ENCODE measurements at regions not wholly inside any gene's neighbourhood (a gene's known extent, or its start where the extent isn't known, plus 50 kb on each side); places are given as distances from the start of the nearest gene placed in this dataset.
"Not testable (repeated sequence)": the region's sequence is repeated elsewhere in the genome, so short reads cannot be mapped to it uniquely, and the experiment has no call there.

GRCh38 chr1:157247764-157248049 lies 109.5 kb upstream of the ETV3 start:
- not testable (repeated sequence) for DNase-seq

DNA sequence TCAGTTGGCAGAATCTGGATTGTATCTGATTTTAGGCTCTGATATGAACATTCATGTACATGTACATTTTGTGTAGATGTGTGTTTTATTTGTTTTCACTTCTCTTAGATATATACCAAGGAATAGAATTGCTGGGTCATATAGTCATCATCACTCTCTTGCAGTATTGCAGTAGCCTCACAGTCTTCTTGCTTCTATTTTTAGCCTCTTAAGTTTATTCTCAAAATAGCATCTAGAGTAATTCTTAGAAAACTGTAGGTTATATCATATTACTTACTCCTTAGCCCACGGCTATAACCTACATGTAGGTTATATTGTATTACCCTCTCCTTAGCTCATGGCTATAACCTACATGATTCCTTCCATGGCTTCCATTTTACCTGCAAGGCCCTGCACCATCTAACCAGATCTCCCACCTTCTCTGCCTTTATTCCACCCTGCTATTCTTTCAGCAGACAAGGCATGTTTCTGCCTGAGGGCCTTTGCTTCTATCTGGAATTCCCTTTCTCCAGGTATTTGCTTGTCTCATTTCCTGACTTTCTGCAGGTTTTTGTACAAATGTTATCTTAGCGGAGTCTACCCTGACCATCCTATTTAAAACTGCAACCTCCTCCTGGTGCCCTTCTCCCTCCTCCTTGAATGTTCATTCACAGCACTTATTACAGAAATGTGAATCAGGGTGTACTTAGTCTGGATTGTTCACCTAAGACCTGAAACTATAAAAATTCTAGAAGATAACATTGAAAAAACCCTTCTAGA lies 109.0 kb upstream of the ETV3 start:
- no peak for DNase-seq

- DNase-seq: no peak
Measured at GRCh38 chr1:157245823-157246222, 107.6 kb upstream of the ETV3 start.

DNA sequence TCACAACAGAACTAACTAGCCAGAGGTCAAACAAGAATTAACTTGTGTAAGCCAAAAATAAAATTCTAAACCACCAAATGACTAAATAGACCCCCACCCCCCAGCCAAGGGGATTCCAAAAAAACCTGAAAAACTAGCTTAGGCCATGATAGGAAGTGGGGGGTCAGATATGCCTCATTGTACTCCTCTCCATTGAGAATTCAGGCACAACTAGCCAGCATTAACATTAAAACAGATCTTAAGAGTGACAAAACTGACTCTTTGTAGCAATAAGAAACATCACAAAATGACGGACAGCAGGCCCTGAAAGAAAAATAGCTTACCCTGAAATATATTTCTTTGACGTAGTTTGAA lies 103.0 kb upstream of the ETV3 start:
- DNase-seq: no peak

GRCh38 chr1:157240495-157241184 lies 102.4 kb upstream of the ETV3 start:
- no peak for DNase-seq

GRCh38 chr1:157239936-157240335 lies 101.7 kb upstream of the ETV3 start:
- DNase-seq: no peak

DNA sequence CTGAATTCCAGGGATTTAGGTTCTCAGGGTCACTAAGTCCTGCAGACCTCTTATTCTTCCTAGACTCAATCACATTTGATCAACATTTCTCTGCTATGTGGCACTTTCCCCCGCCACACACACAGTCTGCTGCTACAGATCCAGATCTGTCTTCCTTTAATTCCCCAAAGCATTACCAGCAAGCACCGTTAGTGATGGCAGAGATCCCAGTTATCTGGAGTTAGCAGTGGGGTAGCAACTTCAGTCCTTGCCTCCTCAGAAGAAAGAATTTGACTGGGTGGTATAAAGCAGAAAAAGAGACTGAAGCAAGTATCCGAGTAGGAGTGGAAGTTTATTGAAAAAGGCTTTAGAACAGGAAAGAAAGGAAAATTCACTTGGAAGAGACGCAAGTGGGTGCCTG lies 100.4 kb upstream of the ETV3 start:
- no peak for DNase-seq

DNA sequence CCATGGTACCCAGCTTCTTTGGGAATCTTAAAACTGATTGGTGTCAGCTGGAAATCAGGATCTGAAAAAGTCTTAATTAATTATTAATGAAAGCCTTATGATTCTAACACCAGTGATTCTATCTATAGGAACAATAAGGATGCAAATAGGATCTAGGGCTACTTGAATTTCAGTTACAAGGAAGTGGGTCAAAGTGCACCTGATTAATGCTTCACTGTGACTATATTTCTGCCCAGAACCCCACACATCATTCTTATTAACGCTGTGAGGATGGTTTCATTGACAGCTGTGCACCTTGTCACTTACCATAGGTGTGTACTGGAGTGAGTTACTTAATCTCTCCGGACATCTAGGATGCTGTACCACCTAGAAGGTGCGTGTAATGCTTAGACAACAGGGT lies 99.8 kb upstream of the ETV3 start:
- DNase-seq: no peak

DNA sequence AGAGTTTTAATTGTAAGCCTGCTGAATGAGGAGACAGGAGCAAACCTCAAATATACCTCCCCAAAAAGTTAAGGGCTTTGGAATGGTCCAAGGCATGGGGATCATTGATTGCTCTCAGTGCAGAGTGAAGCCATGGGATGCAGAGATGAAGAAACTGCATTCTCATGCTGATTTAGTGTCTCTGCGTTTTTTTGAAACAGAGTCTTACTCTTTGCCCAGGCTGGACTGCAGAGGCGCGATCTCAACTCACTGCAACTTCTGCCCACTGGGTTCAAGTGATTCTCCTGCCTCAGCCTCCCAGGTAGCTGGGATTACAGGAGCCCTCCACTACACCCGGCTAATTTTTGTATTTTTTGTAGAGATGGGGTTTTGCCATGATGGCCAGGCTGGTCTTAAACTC lies 99.3 kb upstream of the ETV3 start:
- DNase-seq: no peak

- DNase-seq: no peak
Measured at GRCh38 chr1:157236072-157236471, 97.9 kb upstream of the ETV3 start.

DNA sequence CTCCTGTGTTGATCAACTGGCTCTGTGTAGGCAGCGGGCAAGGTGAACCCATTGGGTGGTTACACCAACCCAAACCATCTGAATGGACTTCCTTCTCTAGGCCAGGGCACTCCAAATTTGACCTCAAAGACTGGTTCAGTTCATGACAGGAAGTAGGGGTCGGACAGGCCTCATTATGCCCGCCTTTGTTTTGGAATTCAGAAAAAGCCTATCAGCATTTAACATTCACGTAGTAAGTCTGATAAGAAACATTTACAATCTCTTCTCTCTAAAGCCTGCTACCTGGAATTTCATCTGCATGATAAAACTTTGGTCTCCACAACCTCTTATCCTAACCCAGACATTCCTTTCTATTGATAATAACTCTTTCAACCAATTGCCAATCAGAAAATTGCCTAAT lies 97.1 kb upstream of the ETV3 start:
- DNase-seq: no peak

DNA sequence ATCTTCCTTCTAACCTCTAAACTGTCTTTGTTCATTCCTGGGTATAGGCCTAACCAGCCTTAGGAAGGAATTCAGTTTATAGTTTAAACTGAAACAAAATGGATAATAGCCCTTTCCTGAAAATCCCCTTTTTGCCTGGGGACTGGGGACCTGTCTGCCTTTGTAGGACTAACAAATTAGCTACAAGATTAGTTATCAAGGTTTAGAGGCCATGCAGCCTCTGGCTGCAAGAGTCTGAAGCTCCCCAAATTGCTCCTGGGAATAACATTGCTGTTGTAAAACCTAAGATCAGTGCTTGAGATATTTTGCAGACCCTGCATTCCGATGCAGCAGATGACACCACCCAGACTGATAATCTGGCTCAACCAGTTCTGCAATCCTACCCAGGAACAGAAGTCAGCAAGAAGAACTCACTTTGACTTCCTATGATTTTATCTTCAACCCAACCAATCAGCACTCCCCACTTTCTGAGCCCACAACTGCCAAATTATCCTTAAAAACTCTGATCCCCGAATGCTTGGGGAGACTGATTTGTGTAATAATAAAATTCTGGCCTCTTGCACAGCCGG lies 96.6 kb upstream of the ETV3 start:
- no peak for DNase-seq

GRCh38 chr1:157233131-157233530 lies 94.9 kb upstream of the ETV3 start:
- no peak for DNase-seq

- no peak for DNase-seq
Measured at GRCh38 chr1:157231846-157232525, 93.8 kb upstream of the ETV3 start.

DNA sequence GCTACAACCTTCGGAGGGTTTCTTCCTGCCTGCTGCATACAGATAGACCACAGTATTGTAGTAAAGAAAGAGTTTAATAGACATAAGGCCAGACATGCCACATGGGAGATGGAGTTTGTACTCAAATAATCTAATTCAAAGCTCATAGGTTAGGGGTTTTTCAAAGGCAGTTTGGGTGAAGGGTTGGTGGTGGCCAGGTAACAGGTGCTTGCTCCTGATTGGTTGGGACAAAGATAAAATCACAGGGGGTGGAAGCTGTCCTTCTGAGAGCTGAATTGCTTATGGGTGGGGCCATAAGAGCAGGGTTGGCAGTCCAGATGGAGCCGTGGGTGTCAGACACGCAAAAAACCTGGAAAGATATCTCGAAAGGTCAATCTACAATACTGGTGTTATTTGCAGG lies 92.3 kb upstream of the ETV3 start:
- no peak for DNase-seq

DNA sequence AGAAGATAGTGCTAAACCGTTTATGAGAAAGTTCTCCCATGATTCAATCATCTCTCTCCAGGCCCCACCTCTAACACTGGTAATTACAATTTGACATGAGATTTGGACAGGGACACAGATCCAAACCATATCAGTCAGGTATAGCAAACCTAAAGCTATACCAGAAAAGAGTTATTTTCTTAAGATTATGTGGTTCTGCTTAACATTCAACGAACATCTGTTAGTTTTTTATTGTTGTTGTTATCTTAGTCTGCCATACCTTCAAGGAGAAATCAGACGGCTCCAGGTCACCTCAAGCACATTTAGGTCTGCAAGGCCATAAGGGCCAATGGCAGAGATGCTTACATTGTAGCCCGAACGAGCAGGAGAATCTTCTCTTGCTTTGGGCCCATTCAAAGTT lies 89.5 kb upstream of the ETV3 start:
- DNase-seq: no peak

DNA sequence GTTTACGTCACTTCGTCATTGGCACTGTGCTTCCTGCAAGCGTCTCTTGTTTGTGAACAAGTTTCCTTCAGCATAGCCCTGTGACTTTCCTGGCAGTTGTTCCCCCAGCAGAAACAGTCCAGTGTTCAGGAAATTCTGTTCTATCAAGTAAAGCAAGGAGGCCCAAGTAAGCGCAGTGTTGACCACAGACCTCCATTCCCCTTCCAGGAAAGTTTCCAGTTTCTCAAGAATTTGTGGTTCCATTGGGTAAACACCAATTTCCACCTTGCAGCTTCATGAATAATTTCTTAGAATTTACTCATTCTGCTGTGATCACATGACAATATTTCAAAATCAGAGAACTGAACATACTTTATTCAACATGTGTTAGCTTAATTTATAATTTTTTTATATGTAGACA lies 88.5 kb upstream of the ETV3 start:
- no peak for DNase-seq

GRCh38 chr1:157219600-157219999 lies 81.4 kb upstream of the ETV3 start:
- DNase-seq: no peak

DNA sequence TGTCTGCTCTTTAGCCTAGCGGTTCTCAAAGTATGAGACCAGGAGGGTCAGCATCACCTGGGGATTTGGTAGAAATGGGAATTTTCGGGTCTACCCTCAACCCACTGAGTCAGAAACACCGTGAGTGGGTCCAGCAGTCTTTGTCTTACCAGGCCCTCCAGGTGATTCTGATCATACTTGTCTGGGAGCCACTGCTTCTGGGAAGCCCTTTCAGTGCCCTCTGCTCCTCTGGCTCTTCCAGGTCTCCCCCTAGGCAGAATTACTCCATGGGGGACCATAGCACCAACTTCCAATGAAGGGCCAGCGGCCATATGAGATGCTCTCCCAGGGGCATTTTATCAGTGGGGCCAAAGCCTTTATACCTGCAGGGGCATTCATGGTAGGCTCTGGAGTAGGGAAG lies 81.0 kb upstream of the ETV3 start:
- DNase-seq: no peak

GRCh38 chr1:157218671-157219070 lies 80.5 kb upstream of the ETV3 start:
- DNase-seq: no peak

DNA sequence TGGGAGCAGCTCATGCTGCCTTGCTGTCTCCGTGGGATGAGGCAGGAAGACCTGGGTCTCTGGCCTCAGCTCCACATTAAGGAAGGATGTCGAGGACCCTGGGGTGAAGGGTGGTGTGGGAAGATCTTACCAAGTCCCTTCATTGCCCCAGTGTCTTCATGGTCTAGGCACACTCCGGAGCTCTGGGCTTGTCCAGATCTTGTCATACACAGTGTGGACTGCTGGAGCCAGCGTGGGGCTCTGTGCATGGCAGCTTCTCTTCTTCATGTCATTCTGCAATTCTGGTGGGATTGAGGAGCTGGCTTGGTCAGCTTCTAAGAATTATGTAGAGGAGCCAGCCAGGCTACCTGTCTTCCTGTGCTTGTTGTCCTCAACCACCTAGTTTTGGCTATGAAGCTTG lies 79.3 kb upstream of the ETV3 start:
- DNase-seq: no peak

DNA sequence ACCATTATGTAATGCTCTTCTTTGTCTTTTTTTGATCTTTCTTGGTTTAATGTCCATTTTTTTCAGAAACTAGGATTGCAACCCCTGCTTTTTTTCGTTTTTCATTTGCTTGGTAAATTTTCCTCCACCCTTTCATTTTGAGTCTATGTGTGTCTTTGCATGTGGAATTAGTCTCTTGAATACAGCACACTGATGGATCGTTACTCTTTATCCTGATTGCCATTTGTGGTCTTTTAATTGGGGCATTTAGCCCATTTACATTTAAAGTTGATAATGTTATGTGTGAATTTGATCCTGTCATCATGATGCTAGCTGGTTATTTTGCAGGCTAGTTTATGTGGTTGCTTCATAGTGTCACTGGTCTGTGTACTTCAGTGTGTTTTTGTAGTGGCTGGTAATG lies 75.6 kb upstream of the ETV3 start:
- no peak for DNase-seq

DNA sequence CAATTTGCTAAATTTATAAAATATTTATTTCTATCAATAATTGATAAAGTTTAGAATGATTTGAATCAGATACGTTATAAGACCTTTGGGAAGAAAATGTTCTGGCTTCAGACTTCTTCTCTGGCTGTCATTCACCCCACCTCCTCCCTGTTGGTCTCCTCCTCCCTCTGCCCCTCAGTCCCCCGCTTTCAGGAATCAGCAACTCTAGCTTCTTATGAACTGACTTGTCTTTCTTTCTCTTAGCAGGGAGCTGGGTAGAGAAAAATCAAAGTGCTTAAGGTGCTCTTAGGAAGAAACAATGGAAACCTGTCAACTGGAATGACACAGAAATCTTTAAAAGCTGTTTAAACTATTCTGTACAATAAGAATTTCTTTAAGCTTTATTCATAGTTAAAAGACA lies 71.3 kb upstream of the ETV3 start:
- no peak for DNase-seq

- not testable (repeated sequence) for DNase-seq
Measured at GRCh38 chr1:157205982-157206381, 67.8 kb upstream of the ETV3 start.

All from NCI-H510A (cell line).